Femur (tissue), 1 donor: ENCODE measurements at regions not wholly inside any gene's neighbourhood (a gene's known extent, or its start where the extent isn't known, plus 50 kb on each side); places are given as distances from the start of the nearest gene placed in this dataset.

Experiments
- DNase-seq: peaks from one replicate; pipeline ENCODE4 v3.0.0-alpha.2; 2017

GRCh38 chr13:99892866-99893504, 78.6 kb downstream of the ZIC5 start:
- no peak for DNase-seq

GRCh38 chr13:99892196-99892613, 79.4 kb downstream of the ZIC5 start:
- DNase-seq = no peak

- no peak for DNase-seq
Observed at GRCh38 chr13:99886706-99887105, 84.9 kb downstream of the ZIC5 start.

DNA sequence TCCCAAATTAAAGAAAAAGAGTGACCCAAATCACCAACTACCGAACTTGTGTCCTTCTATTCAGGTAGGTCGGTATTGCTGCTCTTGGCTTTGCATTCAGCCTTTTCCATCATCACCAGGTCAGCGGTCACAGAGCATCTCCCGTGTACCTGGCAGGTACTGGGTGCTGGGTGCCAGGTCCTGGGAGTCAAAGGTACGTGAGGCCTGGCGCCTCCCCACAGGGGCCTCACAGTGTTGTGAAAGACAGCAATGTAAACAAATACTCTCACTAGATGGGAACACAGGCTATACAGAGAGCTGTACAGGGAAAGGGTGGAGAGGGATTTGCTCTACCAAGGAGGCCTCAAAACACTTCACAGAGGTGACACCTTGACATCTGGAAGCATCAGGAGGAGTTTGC, 86.7 kb downstream of the ZIC5 start:
- DNase-seq = no peak

- DNase-seq = no peak
Observed at GRCh38 chr13:99883805-99884204, 87.8 kb downstream of the ZIC5 start.

DNA sequence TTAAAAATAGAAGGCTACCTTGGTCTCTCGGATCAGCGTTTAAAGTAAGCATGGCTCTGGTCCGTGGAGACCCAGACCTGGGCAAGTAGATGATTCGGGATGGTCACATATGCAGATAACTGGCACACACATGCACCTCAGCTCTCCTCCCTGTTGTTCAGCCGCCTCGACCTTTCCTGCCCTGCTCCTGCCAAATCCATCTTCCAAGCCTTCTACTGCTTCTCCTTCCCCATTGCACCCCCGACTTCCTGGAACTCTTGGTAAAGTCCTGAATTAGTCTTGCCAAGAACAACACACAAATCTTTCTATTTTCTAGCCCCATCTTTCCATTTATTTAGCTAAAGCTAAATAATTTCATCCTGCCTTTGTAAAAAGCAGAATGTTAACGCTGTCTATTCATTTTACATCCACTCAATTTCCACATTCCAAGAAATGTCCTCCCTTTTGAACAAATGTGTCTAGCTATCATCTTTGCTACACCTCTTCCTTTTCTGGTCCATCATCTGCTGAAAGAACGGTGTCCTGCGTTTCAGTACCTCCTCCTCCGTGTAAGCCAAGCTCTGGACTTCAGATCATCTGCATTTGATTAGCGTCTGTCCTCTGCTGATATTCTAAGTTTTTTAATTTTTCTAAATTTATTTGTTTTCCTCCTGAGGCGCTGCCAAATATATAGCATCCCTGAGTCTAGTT, 92.5 kb downstream of the ZIC5 start:
- DNase-seq = no peak

DNA sequence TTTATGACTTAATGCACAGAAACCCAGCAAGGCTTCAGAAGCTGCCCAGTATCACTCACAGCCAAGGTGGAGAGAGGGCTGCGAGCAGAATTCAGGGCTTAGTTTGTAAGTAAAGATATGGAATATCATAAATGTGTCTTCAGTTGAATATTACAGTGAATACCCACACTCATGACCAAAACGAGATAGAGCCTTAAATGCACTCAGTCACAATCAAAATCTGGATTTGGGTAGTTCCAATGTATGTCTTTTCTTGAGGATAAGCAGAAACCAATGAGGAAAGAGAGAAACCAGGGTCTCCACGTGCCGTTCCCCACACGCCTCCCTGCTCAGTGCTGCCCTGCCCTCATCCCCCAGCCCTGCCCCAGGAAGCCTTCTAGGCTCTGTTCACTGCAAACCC, 94.9 kb downstream of the ZIC5 start:
- no peak for DNase-seq

DNA sequence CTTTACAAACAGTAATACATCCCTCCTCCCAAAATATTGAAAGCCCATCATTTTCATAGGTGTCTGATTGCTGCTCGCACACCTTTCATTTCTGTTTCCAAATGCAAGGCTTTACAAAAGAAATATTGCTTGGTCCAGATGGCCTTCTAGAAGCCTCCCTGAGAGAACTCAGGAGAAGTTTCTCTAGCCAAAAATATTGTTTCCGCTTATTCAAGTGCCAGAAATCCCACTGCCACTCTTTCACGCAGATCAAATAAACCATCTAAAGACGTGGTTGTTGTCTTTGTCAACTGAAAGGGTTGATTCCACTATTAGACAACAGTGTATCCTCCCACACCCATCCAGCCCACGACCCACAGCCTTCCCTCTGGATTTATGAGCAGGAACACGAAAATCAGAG, 96.2 kb downstream of the ZIC5 start:
- no peak for DNase-seq

DNA sequence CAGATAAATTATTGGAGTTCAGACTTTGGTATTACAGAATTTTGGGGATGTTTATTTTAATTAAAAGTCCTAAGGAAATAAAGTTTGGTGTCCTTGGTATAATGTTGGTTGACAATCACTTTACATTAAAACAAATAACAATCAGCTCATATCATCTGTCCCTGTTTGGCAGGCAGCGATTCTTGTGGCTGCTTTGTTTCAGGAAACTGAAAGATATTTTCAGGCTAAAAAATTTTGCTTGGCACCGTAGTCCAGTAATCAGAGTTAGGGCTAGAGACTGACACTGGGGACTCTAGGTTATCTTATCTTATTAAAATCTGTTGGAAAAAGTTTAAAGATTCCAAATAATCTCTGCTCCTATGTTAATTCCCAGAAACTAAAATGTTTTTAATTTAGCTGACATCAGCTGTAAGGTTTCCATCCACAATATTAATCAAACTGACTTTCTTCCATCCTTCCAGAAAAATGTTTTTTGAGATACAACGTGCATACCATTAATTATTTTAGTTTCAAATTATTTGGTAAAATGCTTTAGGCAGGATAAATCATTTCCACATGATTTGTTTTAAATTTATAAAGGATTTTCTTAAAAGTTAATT, 97.6 kb downstream of the ZIC5 start:
- DNase-seq = no peak

DNA sequence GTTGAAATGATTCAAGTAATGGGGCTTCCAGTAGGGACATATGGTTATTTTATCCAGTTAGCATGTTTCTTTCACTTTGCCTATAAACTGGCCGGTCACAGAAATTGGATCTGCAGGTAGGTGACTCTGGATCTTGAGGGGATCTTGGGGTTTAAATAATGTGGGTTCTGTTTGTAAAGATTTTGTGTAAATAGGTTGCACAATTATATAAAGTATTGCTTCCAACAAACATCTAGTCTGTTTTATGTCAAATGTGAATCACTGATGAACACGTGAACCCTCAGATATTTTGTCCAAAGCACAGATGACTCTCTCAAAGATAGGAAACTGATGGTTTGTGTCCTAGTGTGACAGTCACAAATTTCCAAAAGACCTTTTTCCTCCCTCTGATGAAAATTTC, 98.4 kb downstream of the ZIC5 start:
- DNase-seq = no peak

GRCh38 chr13:99871249-99871898, 100.2 kb downstream of the ZIC5 start:
- no peak for DNase-seq

GRCh38 chr13:99870541-99870940, 101.0 kb downstream of the ZIC5 start:
- DNase-seq = no peak

GRCh38 chr13:99869830-99870229, 101.7 kb downstream of the ZIC5 start:
- DNase-seq = no peak

- DNase-seq = no peak
Observed at GRCh38 chr13:99868767-99869166, 102.8 kb downstream of the ZIC5 start.

DNA sequence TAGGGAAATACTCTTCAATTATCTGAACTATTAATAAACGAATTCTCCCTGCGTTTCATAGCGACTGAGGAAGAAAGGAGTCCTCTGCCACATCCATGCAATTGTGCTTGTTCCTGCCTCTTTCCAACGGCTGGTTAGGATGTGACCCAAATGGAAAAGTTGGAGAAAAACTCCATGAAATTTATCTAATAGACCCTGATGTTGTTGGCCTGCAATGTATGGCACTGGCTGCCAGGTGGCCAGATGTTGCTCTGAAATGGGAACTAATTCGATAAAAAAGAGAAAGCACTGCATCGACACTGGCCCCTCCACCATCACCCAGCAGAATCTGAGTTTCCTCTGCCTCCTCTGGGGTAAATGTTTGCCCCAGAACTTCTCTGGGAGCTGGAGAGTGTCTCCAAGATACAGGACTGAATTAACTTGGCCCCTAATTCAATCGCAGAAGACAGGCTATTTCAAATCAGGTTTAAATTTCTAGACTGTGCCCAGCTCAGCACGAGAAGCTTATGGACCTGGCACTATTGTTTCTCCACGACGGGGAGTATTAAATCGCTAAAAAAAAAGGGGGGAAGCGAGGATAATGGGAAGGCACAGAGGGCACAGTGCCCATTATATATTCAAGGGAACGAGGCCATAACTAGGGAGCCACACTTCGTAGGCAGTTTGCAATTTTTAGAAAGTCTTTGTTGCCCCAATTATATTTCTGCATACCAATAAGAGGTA, 103.9 kb downstream of the ZIC5 start:
- DNase-seq = no peak

DNA sequence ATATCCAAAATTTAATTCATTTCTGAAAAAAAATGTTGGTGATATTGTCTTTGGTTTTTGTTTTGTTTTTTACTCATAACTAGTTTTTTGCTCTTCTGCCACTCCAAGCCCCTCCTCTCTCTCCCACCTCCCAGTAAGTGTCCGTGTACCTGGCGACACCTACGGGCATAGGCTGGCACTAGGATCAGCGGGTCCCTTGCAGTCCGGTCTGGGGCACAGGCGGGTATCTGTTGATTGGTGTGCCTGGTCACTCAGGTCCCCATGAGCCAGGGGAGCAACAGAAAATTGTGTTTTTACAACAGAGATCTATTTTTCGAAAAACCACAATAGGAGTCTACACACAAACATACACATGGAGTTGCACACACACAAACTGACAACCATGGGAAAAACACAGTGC, 104.8 kb downstream of the ZIC5 start:
- no peak for DNase-seq

- DNase-seq = no peak
Observed at GRCh38 chr13:99865420-99865930, 106.1 kb downstream of the ZIC5 start.

- DNase-seq = no peak
Observed at GRCh38 chr13:99864627-99864990, 107.0 kb downstream of the ZIC5 start.

- no peak for DNase-seq
Observed at GRCh38 chr13:99863789-99864626, 107.6 kb downstream of the ZIC5 start.

DNA sequence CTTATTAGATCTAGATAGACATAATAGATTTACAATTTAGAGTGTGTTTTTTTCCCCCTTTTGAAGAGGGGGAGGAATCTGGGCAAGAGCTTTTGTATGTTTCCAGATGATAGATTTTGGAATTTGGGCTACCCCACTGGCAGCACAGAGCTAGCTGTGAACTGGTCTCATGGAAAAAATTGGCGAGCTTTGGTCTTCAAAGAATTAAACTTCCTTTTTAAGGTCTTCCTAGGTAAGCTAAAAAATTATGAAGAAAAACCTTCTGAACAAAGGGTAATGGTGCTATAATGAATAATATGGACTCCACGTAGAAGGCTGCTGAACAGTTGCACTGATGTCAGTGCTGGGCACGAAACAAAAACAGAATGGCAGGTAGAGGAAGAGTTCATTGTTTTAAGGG, 109.3 kb downstream of the ZIC5 start:
- no peak for DNase-seq

DNA sequence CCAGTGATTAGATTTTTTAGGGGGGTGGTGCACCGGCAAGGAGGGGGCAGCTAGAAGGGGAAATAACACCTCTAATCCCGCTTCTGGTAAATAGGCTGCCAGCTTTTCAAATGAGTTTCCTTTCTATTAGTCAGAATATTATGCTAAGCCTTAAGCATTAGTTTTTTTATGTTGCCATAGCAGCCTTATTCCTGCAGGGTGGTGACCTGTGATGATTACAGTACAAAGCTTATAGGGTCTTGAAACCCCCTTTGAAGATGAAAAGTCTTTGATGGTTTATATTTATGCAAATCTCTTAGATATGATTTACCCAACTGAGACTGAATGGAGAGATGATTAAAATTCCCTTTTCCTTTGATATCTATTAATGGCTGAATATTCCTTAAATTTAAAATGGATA, 109.8 kb downstream of the ZIC5 start:
- DNase-seq = no peak

GRCh38 chr13:99860745-99861144, 110.8 kb downstream of the ZIC5 start:
- no peak for DNase-seq
